HFF-Myc (cell line): ENCODE measurements at regions not wholly inside any gene's neighbourhood (a gene's known extent, or its start where the extent isn't known, plus 50 kb on each side); places are given as distances from the start of the nearest gene placed in this dataset.

Experiments
- DNase-seq: peaks from one replicate; pipeline ENCODE4 v3.0.0-alpha.2; 2011; ENCODE audit warnings: low read depth; ENCODE audit errors: extremely low read depth
- H3K4me3 ChIP-seq: replicated peaks from 2 replicates; pipeline ENCODE4 v1.5.1; 2011; ENCODE audit warnings: low read depth, mild to moderate bottlenecking, control low read depth, low read length
- CTCF ChIP-seq: IDR thresholded peaks from 2 replicates; pipeline ENCODE4 v1.5.1; 2012; ENCODE audit warnings: mild to moderate bottlenecking, low read depth, low read length, control low read depth; ENCODE audit errors: missing control alignments

- H3K4me3 ChIP-seq = no peak overlapping the region
- no peak for DNase-seq
- peak; percentile 32 for TF ChIP-seq CTCF
Observed at GRCh38 chr12:79512068-79512467, 178.7 kb downstream of the PAWR start.

DNA sequence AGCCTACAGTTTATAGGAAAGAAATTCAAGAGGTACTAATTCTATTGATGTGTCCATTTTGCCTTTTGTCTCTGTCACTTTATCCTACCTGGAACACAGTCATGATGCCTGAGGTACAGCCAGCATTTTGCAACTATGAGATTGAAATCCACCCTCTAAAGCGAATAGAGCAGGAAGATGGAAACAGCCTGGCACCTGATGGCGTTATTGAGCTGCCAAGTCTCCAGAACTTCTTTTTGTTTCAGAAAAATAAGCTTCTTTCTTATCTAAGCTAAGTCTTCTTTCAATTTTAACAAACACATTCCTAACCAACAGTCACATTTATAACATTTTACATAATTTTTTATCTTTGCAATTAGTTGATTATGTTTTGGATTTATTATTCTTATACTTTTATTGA, 182.1 kb downstream of the PAWR start:
- no peak for TF ChIP-seq CTCF
- DNase-seq = no peak

More for the DNA sequence above, 182.1 kb downstream of the PAWR start:
- H3K4me3 ChIP-seq = no peak overlapping the region
